WERI-Rb-1 (cell line): ENCODE measurements at regions not wholly inside any gene's neighbourhood (a gene's known extent, or its start where the extent isn't known, plus 50 kb on each side); places are given as distances from the start of the nearest gene placed in this dataset.

Source experiments
- DNase-seq: peaks from one replicate; pipeline ENCODE4 v3.0.0-alpha.2; 2020
- H3K27ac ChIP-seq: fragments of 250-450 bp; sonication (Bioruptor Pico); 2 replicates; pipeline ENCODE4 v1.5.1; 2020; ENCODE audit warnings: mild to moderate bottlenecking, moderate library complexity
- H3K27me3 ChIP-seq: fragments of 250-450 bp; sonication (Bioruptor Pico); 2 replicates; pipeline ENCODE4 v1.5.1; 2021; ENCODE audit warnings: mild to moderate bottlenecking, low read depth, moderate library complexity; ENCODE audit not compliant: insufficient read depth, severe bottlenecking
- H3K36me3 ChIP-seq: fragments of 250-450 bp; sonication (Bioruptor Pico); 2 replicates; pipeline ENCODE4 v1.5.1; 2020; ENCODE audit warnings: mild to moderate bottlenecking, moderate library complexity
- H3K4me3 ChIP-seq: 2 replicates; pipeline ENCODE4 v1.5.1; 2011; ENCODE audit warnings: low read depth, mild to moderate bottlenecking, control low read depth, low read length
- H3K9me3 ChIP-seq: fragments of 250-450 bp; sonication (Bioruptor Pico); 2 replicates; pipeline ENCODE4 v1.5.1; 2021; ENCODE audit warnings: mild to moderate bottlenecking, moderate library complexity; ENCODE audit not compliant: severe bottlenecking
- CTCF ChIP-seq: IDR thresholded peaks from 2 replicates; pipeline ENCODE4 v1.5.1; 2011; ENCODE audit warnings: low read depth, mild to moderate bottlenecking, control low read depth, inconsistent platforms, low read length

GRCh38 chr12:24062642-24063245 lies 113.3 kb upstream of the SOX5 start:
- no peak for TF ChIP-seq CTCF
- Histone ChIP-seq H3K36me3 (no peaks in the 10 kb centered on the region), H3K4me3 (no peak overlapping the region), H3K27me3 (no peaks in the 10 kb centered on the region), H3K9me3 (no peaks in the 10 kb centered on the region), H3K27ac (no peak overlapping the region)
- no peak for DNase-seq

- Histone ChIP-seq H3K27ac (no peak overlapping the region), H3K27me3 (no peaks in the 10 kb centered on the region), H3K4me3 (no peak overlapping the region), H3K36me3 (no peaks in the 10 kb centered on the region), H3K9me3 (no peaks in the 10 kb centered on the region)
- no peak for DNase-seq
- TF ChIP-seq CTCF, result no peak
These were observed 110.6 kb upstream of the SOX5 start for GRCh38 chr12:24060089-24060488.

- no peak for TF ChIP-seq CTCF
- no peaks in the 10 kb centered on the region for H3K36me3 ChIP-seq
- no peaks in the 10 kb centered on the region for H3K9me3 ChIP-seq
- no peaks in the 10 kb centered on the region for H3K27me3 ChIP-seq
- no peak overlapping the region for H3K27ac ChIP-seq
- no peak overlapping the region for H3K4me3 ChIP-seq
- no peak for DNase-seq
These were observed 108.5 kb upstream of the SOX5 start for GRCh38 chr12:24057920-24058476.

- no peak overlapping the region for H3K27ac ChIP-seq
- no peak for TF ChIP-seq CTCF
- no peak for DNase-seq
- no peaks in the 10 kb centered on the region for H3K36me3 ChIP-seq
- no peaks in the 10 kb centered on the region for H3K9me3 ChIP-seq
- no peak overlapping the region for H3K4me3 ChIP-seq
- H3K27me3 ChIP-seq, result no peaks in the 10 kb centered on the region
These were observed 106.3 kb upstream of the SOX5 start for GRCh38 chr12:24055747-24056146.

- no peak for DNase-seq
- Histone ChIP-seq H3K4me3 (no peak overlapping the region), H3K27ac (no peak overlapping the region), H3K27me3 (no peaks in the 10 kb centered on the region), H3K36me3 (no peaks in the 10 kb centered on the region), H3K9me3 (no peaks in the 10 kb centered on the region)
- no peak for TF ChIP-seq CTCF
These were observed 104.9 kb upstream of the SOX5 start for GRCh38 chr12:24054416-24054815.

- no peaks in the 10 kb centered on the region for H3K36me3 ChIP-seq
- no peak for DNase-seq
- no peak overlapping the region for H3K4me3 ChIP-seq
- TF ChIP-seq CTCF, result no peak
- no peaks in the 10 kb centered on the region for H3K27me3 ChIP-seq
- no peak overlapping the region for H3K27ac ChIP-seq
- no peaks in the 10 kb centered on the region for H3K9me3 ChIP-seq
These were observed 100.3 kb upstream of the SOX5 start for GRCh38 chr12:24049728-24050127.
